Prostate gland (tissue), 2 donors: ENCODE measurements at regions not wholly inside any gene's neighbourhood (a gene's known extent, or its start where the extent isn't known, plus 50 kb on each side); places are given as distances from the start of the nearest gene placed in this dataset.

Experiments used
- DNase-seq: peaks from one replicate; pipeline ENCODE4 v3.0.0-alpha.2; 2019; ENCODE audit warnings: low spot score
- H3K27ac ChIP-seq, 2 donors: fragments of 200-600 bp; sonication (generic); 2 replicates each; pipeline ENCODE4 v1.5.1; 2017 to 2019
- H3K27me3 ChIP-seq: fragments of 200-600 bp; sonication (generic); replicated peaks from 2 replicates; pipeline ENCODE4 v1.5.1; 2019; ENCODE audit not compliant: insufficient read depth
- H3K36me3 ChIP-seq, 2 donors: fragments of 200-600 bp; sonication (generic); 1 replicate in 1 of 2; 2 replicates in 1 of 2; pipeline versions ENCODE4 v1.5.1 to v1.8.1; 2017 to 2019
- H3K4me1 ChIP-seq: fragments of 200-600 bp; sonication (generic); replicated peaks from 2 replicates; pipeline ENCODE4 v1.5.1; 2019
- H3K4me3 ChIP-seq, 2 donors: fragments of 200-600 bp; sonication (generic); 2 replicates each; pipeline ENCODE4 v1.5.1; 2017 to 2019
- H3K9me3 ChIP-seq: fragments of 200-600 bp; sonication (generic); 2 replicates; pipeline ENCODE4 v1.5.1; 2017
- POLR2A ChIP-seq: fragments of 450-650 bp; IDR thresholded peaks from one replicate; pipeline ENCODE4 v1.6.1; 2016; ENCODE audit warnings: antibody characterized with exemption, mild to moderate bottlenecking
- POLR2AphosphoS5 ChIP-seq: sonication (generic); formaldehyde crosslinking; IDR thresholded peaks from one replicate; pipeline ENCODE4 v1.6.1; 2017; ENCODE audit warnings: antibody characterized with exemption
- WGBS: methylation state at CpG from one replicate; pipeline ENCODE4 v1.1.5; 2018; 5-methylcytosine and 5-hydroxymethylcytosine counted together
- intact Hi-C: fragments of 100-400 bp; cut with DNase I; formaldehyde crosslinking; loops from one replicate; pipeline ENCODE4 v1.14.2; 2022
- TF ChIP-seq, protein P1 (sequence below), 4 experiments: fragments of 200-600 bp in 2 of 4; fragments of 450-650 bp in 2 of 4; sonication (generic) in 2 of 4; IDR thresholded peaks; 1 replicate in 3 of 4; 2 replicates in 1 of 4; pipeline ENCODE4 v1.5.1; 2016 to 2019; ENCODE audit warnings: antibody characterized with exemption in 4 of 4, mild to moderate bottlenecking in 2 of 4, moderate library complexity in 2 of 4

DNA sequence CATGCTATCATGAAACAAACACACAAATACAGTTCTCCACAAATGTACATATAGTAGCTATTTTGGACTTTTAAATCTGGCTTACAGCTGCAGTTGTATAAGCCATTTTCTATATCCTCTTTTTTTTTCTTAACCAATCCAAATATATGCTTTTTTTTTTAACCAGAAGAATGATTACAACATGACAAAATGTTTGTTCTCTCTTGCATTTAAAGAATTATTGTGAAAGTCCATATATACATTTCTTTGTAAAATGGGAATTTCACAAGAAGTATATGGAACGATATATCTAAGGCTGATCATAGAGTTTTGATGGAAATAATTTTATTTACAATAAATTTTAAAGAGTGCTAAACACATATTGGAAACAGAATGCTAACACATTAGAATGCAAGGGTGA is 95.6 kb downstream of the CD200R1L start:
- no peaks in the 10 kb centered on the region for H3K27me3 ChIP-seq
- DNase-seq: no peak
- H3K36me3 ChIP-seq: no peaks in the 10 kb centered on the region
- H3K9me3 ChIP-seq: no peaks in the 10 kb centered on the region
- no peak overlapping the region for H3K27ac ChIP-seq
- H3K4me3 ChIP-seq: no peak overlapping the region
- no peaks in the 10 kb centered on the region for H3K4me1 ChIP-seq
- 81% methylated on average over 1 of the region's 1 CpG for WGBS
- TF ChIP-seq POLR2AphosphoS5 (no peak), POLR2A (no peak)
- TF ChIP-seq, protein P1, sequence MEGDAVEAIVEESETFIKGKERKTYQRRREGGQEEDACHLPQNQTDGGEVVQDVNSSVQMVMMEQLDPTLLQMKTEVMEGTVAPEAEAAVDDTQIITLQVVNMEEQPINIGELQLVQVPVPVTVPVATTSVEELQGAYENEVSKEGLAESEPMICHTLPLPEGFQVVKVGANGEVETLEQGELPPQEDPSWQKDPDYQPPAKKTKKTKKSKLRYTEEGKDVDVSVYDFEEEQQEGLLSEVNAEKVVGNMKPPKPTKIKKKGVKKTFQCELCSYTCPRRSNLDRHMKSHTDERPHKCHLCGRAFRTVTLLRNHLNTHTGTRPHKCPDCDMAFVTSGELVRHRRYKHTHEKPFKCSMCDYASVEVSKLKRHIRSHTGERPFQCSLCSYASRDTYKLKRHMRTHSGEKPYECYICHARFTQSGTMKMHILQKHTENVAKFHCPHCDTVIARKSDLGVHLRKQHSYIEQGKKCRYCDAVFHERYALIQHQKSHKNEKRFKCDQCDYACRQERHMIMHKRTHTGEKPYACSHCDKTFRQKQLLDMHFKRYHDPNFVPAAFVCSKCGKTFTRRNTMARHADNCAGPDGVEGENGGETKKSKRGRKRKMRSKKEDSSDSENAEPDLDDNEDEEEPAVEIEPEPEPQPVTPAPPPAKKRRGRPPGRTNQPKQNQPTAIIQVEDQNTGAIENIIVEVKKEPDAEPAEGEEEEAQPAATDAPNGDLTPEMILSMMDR (IDR thresholded peaks at IDR 0.05): no peak
- intact Hi-C loops: no loop called here

DNA sequence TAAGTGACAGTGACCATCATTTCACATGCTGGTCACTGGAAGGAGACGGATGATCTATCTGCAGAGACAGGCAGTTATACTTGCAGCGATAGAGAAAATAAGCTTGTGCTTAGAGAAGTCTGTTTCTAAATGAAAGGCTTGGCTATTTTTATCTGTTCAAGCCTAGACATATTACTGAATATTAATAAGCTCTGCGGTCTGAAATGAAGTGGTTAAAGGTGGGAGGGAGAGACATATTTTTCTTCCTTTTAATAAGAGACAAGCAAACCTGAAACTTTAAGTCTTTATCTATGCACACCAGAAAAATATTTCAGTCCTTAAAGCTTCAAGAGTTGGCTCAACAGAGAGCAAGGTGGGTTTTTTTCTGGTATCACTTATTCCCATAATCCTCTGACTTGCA is 99.0 kb downstream of the CD200R1L start:
- H3K4me1 ChIP-seq: no peaks in the 10 kb centered on the region
- intact Hi-C loops: no loop called here
- H3K36me3 ChIP-seq: no peaks in the 10 kb centered on the region
- TF ChIP-seq POLR2AphosphoS5: no peak
- TF ChIP-seq, protein P1 (IDR thresholded peaks at IDR 0.05): no peak
- no peak for TF ChIP-seq POLR2A
- H3K4me3 ChIP-seq: no peak overlapping the region
- H3K27ac ChIP-seq: no peak overlapping the region
- WGBS: 92% methylated on average over 3 of the region's 3 CpGs
- no peaks in the 10 kb centered on the region for H3K9me3 ChIP-seq
- no peak for DNase-seq
- H3K27me3 ChIP-seq: no peaks in the 10 kb centered on the region

DNA sequence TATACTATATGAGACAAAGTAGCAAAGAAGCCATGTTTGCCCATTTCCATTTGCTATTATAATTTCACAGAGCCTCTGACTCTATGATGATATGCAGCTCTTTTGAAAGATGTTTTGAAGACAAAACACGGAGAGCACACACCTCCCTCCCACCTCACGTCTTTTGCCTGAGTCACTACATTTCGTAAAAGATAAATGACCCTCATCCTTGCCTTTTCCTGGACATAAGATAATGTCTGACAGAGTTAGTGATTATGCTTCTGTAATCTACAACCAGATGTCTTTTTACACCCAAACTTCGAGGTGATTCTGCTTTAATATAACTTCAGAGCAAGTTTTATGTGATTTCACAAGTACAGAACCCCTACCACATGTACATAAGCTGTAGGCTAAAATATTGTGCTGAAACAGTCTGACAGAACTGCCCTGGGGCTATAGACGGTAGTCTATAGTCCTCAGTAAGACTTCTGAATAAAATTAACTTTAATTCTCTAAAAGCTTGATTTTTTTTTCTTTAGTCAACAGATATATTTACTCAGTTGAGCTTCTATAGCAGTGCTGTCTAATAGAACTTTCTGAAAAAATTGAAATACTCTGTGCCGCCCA is 99.9 kb downstream of the CD200R1L start:
- WGBS: 61% methylated on average over 6 of the region's 6 CpGs
- DNase-seq: no peak
- TF ChIP-seq, protein P1 (IDR thresholded peaks at IDR 0.05): no peak
- TF ChIP-seq POLR2A (no peak), POLR2AphosphoS5 (no peak)
- Histone ChIP-seq H3K27me3 (no peaks in the 10 kb centered on the region), H3K4me1 (no peaks in the 10 kb centered on the region), H3K36me3 (no peaks in the 10 kb centered on the region), H3K4me3 (no peak overlapping the region), H3K9me3 (no peaks in the 10 kb centered on the region), H3K27ac (no peak overlapping the region)
- intact Hi-C loops: no loop called here

DNA sequence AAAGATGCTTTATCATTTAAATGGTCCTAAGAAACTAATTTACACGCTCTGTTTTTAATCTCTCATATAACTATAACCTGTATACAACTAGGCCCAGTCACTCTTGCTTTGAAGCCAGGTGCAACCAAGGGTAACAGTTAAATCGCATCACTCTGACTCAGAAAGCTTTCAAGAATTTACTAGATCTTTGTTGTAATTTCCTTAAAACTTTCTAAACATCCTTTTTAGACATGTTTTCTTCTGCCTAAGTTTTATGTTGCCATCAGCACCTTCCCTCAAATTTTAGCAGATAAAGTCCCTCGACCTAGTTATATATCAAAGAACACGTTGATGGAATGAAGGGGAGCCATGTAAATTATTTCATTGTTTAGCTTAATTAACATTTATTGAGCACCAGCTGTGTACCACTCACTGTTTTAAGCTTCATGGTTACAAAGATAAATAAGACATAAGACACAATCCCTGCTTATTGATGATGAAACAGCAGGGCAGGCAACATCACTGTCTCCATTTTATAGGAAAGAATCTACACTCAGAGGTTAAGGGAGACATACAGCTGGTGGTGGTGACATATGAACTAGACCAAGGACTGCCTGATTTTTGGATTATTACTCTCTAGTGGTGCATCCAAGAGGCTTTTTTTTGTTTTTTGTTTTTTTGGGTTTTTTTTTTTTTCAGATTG is 101.0 kb downstream of the CD200R1L start:
- no peak for DNase-seq
- WGBS: 66% methylated on average over 4 of the region's 4 CpGs
- Histone ChIP-seq H3K27me3 (no peaks in the 10 kb centered on the region), H3K36me3 (no peaks in the 10 kb centered on the region), H3K9me3 (no peaks in the 10 kb centered on the region), H3K4me3 (no peak overlapping the region), H3K4me1 (no peaks in the 10 kb centered on the region), H3K27ac (no peak overlapping the region)
- TF ChIP-seq, protein P1 (IDR thresholded peaks at IDR 0.05): no peak
- TF ChIP-seq POLR2AphosphoS5 (no peak), POLR2A (no peak)
- intact Hi-C loops: no loop called here
